NCI-H748 (cell line): ENCODE measurements at regions not wholly inside any gene's neighbourhood (a gene's known extent, or its start where the extent isn't known, plus 50 kb on each side); places are given as distances from the start of the nearest gene placed in this dataset.
A peak's percentile ranks its signal among the peaks of the same experiment; 100 is the strongest.
"Not testable (repeated sequence)": the region's sequence is repeated elsewhere in the genome, so short reads cannot be mapped to it uniquely, and the experiment has no call there.

Experiments used
- DNase-seq: peaks from one replicate; lab custom pipeline; 2025; ENCODE audit not compliant: unreplicated experiment; lab: John Stamatoyannopoulos, UW

GRCh38 chrX:76774912-76775311 is 347.4 kb downstream of the MAGEE1 start:
- not testable (repeated sequence) for DNase-seq

DNA sequence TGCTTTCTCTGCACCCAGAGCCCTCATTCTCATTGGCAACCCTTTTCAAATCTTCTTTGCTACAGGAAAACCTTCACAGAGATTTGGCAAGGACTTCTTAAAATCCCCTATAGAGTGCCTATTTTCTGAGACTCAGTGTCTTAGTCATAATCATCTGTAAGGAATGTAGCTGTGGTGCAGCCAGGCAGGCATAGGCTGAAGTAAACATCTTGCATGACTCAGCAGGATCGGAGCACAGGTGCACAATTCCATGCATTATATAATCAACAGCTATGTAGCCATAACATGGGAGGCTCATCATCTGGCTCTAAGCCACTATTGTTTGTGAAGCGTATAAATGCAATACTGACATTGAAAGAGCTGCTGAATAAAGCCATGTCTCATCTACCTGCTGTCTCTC is 368.8 kb downstream of the MAGEE1 start:
- DNase-seq = no peak

- no peak for DNase-seq
Observed at GRCh38 chrX:76802708-76803107, 375.2 kb downstream of the MAGEE1 start.

DNA sequence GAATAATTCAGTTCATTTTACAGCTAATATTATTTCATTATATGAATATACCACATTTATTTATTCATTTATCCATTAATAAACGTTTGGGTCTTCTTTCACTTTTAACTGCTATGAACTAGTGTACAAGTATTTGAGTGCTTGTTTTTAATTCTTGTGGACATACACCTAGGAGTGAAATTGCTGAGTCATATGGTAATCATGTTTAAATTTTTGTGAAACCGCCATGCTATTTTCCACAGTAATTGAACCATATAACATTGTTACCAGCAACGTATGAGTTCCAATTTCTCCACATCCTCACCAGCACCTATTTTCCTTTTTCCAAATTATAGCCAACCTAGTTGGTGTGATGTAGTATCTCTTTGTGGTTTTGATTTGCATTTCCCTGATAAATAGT is 388.2 kb downstream of the MAGEE1 start:
- no peak for DNase-seq

DNA sequence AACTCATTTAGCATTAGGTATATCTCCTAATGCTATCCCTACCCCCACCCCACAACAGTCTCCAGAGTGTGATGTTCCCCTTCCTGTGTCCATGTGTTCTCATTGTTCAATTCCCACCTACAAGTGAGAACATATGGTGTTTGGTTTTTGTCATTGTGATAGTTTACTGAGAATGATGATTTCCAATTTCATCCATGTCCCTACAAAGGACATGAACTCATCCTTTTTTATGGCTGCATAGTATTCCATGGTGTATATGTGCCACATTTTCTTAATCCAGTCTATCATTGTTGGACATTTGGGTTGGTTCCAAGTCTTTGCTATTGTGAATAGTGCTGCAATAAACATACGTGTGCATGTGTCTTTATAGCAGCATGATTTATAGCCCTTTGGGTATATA is 389.8 kb downstream of the MAGEE1 start:
- not testable (repeated sequence) for DNase-seq

DNA sequence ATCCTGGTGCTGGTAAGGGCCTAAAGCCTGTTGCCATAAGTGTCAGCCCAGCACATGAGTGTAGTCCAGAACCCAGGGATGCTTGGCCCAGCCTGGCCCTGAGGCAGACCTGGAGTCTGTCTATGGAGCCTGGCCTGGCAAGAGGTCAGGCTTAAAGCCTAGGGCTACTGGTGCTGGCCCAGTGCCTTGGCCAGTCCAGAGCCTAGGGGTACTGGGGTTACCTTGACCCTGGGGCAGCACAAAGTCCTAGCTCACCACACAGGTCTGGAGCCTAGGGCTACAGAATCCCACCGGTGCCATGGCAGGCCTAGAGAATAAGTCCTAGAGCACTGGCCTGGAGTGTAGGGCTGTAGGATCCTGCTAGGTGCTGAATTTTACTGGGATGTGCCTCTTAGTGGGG is 393.8 kb downstream of the MAGEE1 start:
- DNase-seq = no peak

- no peak for DNase-seq
Observed at GRCh38 chrX:76827672-76828071, 400.2 kb downstream of the MAGEE1 start.

- DNase-seq = peak; percentile 50
Observed at GRCh38 chrX:76840902-76841301, 413.4 kb downstream of the MAGEE1 start.

DNA sequence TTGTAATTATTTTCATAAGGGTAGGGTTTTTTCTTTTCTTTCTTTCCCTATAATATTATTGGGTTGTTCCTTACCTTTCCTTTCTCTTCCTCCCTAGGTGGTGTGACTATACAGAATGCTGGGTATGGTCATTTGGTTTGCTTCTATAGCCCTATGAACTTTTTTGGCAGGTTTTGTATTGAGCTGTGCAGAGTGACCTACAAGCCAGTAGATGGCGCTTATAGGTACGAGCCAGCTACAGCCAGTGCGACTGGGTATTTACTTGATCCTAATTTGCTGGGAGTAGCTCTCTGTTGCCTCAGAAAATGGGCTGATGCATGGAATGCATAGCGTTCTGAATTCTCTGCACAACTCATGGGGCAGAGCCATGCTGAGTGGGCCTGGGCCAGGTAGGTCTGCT is 423.3 kb downstream of the MAGEE1 start:
- DNase-seq = peak; percentile 25

DNA sequence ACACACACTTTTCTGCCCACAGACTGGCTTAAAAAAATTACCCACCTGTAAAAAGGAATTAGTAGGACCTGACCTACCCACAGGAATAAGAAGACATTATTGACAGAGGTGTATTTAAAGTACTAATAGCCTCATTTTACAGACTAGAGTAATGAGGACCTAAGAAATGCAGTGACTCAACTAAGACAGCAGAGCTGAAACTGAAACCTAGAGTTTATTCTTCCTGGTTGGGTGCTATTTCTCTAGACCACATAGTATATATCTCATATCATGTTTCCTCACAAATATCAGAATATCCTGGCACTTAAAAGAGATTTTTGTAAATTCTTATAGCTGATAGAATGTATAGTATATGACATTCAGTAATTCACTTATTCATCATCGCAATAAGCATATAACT is 435.0 kb downstream of the MAGEE1 start:
- no peak for DNase-seq

GRCh38 chrX:76893930-76894329 is 466.4 kb downstream of the MAGEE1 start:
- peak; percentile 2 for DNase-seq

GRCh38 chrX:76915836-76916235 is 488.3 kb downstream of the MAGEE1 start:
- no peak for DNase-seq

GRCh38 chrX:76918033-76918432 is 490.5 kb downstream of the MAGEE1 start:
- DNase-seq = no peak

DNA sequence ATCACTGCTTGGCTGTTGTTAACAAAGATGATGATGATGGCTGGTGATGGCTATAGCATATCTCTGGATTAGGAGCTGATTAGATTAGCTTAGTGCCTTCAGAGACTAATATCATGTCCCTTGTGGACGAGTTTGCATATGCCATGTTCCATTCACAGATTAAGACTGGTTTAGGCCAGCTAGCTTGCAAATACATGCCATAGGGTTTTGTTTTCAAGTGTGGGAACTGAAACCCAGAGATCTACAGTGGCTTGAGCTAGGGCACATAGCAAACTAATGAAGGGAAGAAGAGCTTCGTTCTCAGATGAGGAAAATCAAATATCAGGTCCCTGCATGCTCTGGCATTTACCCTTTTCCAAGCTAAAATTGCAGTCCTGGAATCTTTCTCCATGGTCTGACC is 492.3 kb downstream of the MAGEE1 start:
- no peak for DNase-seq

DNA sequence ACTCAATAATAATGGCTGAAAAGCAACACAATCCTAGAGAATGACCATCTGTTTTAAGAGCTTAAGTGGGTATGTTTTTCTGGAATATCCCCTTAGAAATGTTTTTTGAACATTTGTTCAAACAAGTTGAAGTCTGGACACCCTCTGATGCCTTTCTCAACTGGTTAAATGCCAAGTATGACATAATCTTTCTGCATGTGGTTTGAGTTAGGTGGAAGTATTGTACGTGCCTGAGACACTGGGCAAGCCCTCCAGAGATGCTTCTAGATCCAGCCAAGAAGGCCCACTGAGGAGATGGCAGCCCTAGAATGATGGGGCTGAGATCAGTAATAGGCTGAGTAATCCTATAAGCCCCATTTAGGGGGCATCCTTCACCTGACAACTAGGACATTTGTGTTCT is 493.1 kb downstream of the MAGEE1 start:
- DNase-seq = no peak

DNA sequence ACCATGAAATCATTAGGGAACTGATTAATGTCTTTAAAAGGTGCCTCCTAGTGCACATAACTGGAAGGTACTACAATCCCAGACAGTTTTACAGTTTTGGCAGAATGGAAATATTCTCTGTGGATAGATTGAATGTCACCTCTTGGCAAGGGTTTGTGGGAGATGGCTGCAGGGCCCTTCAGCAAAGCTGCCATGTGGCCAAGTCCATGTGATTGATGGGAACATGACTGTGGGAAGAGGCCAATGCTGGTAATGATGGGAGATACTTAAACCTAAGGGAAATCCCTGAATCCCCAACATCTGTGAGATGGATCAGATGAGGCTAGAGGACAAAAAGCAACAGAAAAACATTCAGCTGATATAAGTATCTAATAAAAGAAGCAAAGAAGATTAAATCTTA is 493.7 kb downstream of the MAGEE1 start:
- DNase-seq = no peak

GRCh38 chrX:76922100-76922499 is 494.6 kb downstream of the MAGEE1 start:
- no peak for DNase-seq

- DNase-seq = peak; percentile 13
Observed at GRCh38 chrX:76924616-76925015, 497.1 kb downstream of the MAGEE1 start.

GRCh38 chrX:76931518-76931917 is 504.0 kb downstream of the MAGEE1 start:
- no peak for DNase-seq

- no peak for DNase-seq
Observed at GRCh38 chrX:76957485-76957884, 489.7 kb upstream of the FGF16 start.

DNA sequence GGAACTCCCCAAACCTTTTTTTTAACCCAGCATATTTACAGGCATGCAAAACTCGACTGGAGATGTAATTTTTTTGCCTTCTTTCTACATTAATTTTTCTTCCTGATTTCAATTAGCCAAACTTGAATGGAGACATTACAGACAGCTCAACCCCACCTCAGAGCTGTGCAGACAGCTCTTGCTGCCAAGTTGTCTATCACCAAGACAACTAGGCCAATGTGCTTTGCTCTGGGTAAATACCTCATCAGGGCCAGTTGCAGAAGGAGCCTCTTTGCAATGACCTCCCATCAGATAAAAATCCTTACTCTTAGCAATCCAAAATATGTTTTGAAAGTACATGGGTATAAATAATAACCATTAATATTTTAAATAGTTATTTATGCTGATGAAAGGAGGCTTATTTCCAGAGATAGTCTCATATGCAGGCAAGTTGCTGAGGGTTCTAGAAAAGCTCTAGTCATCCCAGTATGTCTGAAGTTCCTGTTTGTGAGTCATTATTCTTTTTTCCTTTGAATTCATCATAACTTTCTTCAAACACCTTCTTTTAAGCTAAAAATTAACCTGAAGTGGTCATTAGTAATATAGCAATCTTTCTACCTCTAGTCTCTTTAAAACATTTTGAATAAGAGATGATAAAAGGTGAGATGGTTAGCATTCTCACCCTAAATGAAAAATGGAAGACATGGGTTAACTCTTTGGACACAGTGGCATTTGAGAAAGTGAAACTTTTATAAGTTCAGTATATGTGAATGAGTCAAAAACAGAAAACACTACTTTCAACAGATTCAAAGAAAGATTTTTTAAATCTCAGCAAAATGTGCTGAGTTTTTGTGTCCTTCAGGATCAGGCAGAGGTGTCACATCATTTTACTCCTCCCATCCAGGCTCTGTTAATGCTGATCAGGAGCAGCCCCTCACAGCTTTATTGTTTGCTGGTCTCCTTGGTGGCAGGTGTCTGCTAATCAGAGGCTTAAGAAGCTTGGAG is 475.5 kb upstream of the FGF16 start:
- DNase-seq = no peak

DNA sequence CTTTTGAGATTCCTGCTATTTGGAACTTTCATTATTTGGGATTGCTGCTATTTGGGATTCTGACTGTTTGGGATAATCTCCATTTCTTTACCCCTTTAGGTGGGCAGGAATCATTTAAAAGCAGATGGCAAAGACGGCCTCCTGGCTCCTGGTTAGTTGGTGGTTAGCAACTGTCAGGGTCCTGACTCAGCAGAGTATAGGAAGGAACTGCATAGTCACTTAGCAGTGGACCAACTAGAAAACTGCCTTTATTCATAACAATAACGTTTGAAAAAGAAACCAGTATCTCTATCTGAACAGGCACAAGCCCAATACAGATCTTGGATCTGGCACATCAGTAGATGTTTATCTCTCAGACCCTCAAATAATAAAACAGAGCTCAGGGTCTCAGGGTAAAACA is 469.7 kb upstream of the FGF16 start:
- no peak for DNase-seq

GRCh38 chrX:76987381-76987780 is 459.8 kb upstream of the FGF16 start:
- DNase-seq = no peak
